DMS153 (cell line): ENCODE measurements at regions not wholly inside any gene's neighbourhood (a gene's known extent, or its start where the extent isn't known, plus 50 kb on each side); places are given as distances from the start of the nearest gene placed in this dataset.
"Not testable (repeated sequence)": the region's sequence is repeated elsewhere in the genome, so short reads cannot be mapped to it uniquely, and the experiment has no call there.

Experiments used
- DNase-seq: peaks from one replicate; lab custom pipeline; 2025; lab: John Stamatoyannopoulos, UW

DNA sequence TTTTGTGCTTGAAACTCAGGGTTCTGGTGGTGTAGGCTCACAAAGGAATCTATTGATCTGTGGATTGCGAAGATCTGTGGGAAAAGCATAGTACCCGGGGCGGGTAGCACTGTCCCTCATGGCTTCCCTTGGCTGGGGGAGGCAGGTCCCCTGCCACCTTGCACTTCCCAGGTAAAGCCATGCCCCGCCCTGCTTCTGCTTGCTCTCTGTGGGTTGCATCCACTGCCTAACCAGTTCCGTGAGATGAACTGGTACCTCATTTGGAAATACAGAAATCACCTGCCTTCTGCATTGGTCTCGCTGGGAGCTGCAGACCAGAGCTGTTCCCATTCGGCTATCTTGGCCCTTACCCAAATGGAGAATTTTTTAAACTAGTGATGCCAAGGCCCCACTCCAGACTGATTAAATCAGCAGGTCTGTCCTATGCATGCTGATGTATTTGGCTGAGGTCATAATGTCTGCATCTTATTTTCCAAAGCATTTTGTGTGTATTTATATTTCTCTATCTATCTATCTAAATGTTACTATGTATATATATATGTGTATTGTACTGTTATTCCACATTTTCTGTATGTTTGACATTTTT is 65.5 kb upstream of the SLC7A14 start:
- DNase-seq = no peak

DNA sequence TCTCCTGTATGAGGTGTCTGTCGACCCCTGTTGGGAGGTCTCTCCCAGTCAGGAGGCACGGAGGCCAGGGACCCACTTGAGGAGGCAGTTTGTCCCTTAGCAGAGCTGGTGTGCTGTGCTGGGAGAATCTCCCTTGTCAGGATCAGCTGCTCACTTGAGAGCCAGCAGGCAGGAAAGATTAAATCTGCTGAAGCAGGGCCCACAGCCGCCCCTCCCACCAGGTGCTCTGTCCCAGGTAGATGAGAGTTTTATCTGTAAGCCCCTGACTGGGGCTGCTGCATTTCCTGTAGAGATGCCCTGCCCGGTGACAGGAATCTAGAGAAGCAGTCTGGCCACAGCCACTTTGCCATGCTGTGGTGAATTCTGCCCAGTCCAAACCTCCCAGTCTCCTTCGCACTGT is 64.7 kb upstream of the SLC7A14 start:
- DNase-seq = not testable (repeated sequence)

DNA sequence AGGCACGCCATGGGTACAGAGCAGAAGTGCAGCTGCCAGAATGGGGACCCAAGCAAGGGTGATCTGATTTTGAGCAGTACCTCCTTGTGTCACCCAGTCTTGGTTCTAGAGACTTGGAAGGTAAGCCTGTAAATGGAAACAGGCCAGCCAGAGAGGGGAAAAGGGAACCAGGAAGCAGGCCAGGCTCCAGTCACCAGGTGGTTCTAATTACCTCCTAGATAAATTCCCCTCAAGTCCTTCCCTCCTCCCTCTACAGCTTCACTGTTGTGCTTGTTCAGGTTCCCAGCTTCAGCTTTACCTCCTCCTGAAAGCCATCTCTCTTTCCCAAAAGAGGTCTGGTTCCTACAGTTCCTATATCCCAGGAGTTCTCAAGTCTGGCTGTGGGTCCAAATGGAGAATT is 58.8 kb upstream of the SLC7A14 start:
- no peak for DNase-seq

DNA sequence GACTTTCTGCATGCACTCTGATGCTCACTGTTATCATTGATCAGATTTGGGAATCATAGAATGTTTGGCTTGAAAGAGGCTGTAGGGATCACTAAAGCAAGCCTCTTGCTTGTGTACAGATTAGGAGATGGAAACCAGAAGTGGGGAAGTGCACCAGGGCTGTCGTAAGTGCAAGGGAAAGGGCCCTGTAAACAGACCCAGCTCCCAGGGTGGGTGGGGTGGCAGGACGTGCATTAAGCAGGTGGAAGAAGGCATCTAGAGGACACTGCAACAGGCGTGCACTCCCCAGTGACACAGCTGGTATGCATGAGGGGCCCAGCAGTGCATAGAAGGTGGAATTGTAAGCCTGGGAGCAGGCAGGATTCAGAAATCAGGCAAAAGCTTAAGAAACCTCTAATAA is 58.0 kb upstream of the SLC7A14 start:
- DNase-seq = no peak

DNA sequence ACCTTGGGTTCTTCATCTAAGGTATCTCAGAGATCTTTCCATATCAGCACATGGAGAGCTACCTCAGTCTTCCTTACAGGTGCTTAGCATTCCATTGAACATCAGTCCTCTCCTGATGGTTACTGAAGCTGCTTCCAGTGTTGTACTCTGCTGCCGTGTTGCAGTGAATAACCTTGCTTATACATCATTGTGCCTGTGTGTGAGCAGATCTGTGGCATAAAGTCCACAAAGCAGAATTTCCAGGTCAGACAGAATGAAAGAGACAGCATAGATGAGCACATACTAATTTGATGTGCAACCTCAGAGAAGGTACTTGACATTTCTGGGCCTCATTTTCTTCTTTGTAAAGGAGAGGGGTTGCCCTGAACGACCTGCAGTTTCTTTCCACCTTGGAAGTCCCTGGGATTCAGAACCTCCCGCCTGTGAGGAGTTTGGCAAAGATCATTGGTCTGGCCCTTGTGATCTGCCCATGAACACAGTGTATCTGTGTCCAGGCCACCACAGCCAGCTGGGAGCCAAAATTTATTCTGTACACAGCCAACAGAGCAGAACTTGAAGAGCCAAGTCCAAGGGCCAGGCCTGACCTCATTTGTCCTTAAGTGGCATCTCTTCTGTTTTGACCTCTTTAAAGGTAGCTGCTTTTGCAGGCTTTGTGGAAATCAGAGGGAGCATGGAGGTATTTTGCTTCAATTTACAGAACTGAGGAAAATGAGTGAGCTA is 57.2 kb upstream of the SLC7A14 start:
- DNase-seq = no peak

DNA sequence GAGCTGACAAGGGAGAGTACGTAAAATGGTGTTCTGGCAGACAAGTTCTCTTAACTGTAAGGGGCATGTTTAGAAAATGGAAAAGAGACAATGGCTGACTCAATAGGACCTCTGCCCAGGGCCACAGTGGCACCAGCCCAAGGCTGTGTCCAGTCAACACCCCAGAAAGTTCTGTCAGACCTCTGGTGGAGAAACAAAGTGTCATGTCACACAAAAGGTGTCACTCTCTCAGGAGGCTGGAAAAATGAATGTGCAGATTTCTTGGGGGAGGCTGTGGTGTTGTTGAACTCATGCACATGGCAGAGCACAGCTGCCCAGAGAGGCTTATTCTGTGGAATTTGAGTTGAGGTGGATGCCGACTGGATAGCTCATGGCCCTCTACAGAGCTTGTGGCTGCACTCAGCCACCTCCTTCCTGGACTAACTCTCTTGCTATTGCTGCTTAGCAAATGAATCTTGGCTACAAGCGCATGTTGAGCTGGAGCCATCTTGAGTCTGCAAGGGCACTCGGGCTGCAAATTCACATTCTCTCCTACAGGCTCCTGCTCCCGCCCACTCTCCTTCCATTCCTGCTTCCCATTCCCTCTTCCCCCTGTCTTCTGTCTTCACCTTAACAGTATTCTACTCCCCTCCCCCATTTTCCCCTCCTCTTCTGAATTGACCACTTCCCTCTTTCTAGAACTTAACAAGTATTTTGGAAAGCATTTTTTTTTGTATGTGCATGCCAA is 55.8 kb upstream of the SLC7A14 start:
- no peak for DNase-seq

DNA sequence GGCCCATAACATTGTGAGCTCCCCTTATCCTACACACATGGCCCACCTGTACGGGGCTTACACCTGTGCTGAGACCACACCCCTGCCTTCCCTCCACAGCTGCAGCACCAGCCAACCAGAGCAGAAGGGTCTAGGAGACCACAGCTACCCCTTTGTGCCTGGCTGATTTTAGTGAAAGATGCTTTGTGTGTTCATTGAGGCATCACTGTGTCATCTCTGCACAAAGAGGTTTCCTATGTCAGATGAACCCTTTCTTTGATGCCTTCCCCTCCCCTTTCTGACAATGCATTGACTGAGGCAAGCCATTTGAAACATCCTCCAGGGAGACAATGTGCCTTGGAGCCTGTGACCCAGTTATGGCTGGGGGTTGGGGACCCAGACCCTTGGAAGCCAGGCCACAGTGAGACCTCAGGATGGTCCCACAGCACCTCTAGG is 54.9 kb upstream of the SLC7A14 start:
- DNase-seq = no peak

DNA sequence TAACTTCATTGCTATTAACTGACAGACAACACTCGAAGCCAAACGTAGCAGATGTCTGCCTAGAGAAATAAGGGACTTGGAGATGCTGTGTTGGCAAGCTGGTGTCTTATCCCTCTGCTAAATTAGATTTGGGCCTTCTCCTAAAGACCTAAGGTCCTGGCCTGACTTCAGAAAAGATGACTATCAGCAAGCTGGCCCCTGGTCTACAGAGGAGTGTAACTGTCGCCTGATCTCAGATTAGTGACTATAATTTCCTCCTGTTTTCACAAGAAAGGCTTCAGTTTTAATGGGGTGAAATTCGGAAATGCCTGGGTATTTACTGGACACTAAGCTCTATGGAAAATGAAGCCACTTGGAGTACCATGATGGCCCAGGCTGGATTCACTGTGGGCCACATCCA is 53.1 kb upstream of the SLC7A14 start:
- DNase-seq = no peak

DNA sequence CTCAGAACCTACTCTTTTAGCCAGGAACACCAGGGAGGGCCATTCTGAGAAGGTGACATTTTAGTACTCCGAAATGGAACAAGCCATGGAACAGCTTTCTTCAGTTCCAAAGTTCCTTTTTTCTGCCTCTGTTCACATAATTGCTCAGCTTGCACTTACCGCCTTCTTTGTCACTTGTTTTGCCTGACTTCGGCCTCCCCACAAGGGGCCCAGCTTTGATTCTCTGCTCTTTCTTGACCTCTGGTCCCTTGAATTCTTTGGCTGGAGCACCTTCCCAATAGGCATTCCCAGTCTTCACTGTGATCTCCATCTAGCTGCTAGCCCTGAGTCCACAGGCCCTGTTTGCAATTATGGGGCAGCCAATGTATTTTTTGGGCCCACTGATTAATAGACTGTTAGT is 51.4 kb upstream of the SLC7A14 start:
- no peak for DNase-seq

DNA sequence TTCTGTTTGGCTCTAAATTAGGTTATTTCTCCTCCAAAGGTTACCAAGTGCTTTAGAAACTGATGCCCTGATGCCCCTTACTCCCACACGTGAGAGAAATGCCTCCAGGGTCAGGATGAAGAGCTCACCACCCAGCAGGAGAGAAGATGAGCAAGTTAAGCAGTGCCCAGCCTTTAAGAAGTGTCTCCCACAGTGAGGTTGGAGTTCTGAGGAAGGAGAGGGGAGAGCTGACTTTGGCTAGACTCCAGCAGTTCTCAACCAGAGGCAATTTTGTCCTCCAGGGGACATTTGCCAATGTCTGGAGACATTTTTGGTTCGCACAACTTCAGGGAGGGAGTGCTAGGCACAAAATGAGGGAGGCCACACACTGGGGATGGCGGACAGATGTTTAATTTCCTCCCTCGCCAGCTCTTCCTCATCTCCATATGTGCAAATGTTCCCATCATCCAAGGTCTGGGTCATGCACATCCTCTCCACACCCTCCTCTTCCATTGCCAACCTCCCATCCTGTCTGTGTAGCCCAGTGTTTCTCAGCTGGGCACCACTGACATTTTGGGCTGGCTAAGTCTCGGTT is 50.6 kb upstream of the SLC7A14 start:
- DNase-seq = no peak
